ENCODE measurements at regions not wholly inside any gene's neighbourhood (a gene's known extent, or its start where the extent isn't known, plus 50 kb on each side); places are given as distances from the start of the nearest gene placed in this dataset.

DNA sequence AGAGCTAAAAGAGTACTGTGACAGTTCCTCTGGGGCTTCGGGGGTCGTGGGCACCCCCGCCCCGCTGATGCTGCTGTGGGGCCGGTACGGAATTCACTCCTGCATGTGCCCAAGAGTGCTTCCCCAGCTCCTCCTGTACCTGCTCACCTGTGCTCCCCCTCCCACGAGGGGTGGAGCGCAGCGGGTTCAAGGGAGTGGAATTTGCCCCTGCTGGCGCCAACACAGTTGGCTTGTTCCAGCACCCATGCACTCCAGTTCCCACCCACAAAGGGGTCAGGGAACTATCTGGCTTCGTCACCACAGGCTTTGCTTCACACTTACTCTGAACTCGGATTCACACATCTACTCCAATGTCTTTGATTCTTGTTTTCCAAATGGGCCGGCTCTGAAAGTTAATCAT, 1086.9 kb upstream of the CDH6 start:
- Histone ChIP-seq H3K27ac (ENCODE audit: insufficient read depth, low read length) (no peak overlapping the region), H3K4me1 (ENCODE audit: control insufficient read depth, extremely low read depth, insufficient read depth, low read length) (no peaks in the 10 kb centered on the region), H3K36me3 (ENCODE audit: control insufficient read depth, insufficient read depth, low read length) (no peaks in the 10 kb centered on the region), H2AFZ (ENCODE audit: low read length) (no peak overlapping the region), H3K9me3 (ENCODE audit: control insufficient read depth, insufficient read depth, low read depth, low read length) (no peaks in the 10 kb centered on the region), H3K79me2 (ENCODE audit: control insufficient read depth, insufficient read depth, low read length) (no peaks in the 10 kb centered on the region), H3K4me2 (ENCODE audit: extremely low read depth, insufficient read depth, low read length) (no peak overlapping the region), H4K20me1 (ENCODE audit: control insufficient read depth, extremely low read depth, insufficient read depth, low read length) (no peaks in the 10 kb centered on the region), H3K27me3 (ENCODE audit: control insufficient read depth, insufficient read depth, low read length) (no peaks in the 10 kb centered on the region), H3K4me3 (replicated peaks in 1 of 4; ENCODE audit: control extremely low read depth in 1 of 4, insufficient read depth in 1 of 4, low read depth in 3 of 4, low read length in 4 of 4) (no peak overlapping the region), H3K9ac (ENCODE audit: insufficient read depth, low read length) (no peak overlapping the region)
- DNase-seq (ENCODE audit: low read depth in 2 of 2), result no peak
- TF ChIP-seq, protein P1, sequence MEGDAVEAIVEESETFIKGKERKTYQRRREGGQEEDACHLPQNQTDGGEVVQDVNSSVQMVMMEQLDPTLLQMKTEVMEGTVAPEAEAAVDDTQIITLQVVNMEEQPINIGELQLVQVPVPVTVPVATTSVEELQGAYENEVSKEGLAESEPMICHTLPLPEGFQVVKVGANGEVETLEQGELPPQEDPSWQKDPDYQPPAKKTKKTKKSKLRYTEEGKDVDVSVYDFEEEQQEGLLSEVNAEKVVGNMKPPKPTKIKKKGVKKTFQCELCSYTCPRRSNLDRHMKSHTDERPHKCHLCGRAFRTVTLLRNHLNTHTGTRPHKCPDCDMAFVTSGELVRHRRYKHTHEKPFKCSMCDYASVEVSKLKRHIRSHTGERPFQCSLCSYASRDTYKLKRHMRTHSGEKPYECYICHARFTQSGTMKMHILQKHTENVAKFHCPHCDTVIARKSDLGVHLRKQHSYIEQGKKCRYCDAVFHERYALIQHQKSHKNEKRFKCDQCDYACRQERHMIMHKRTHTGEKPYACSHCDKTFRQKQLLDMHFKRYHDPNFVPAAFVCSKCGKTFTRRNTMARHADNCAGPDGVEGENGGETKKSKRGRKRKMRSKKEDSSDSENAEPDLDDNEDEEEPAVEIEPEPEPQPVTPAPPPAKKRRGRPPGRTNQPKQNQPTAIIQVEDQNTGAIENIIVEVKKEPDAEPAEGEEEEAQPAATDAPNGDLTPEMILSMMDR (conservative IDR thresholded peaks at IDR 0.05 in 1 of 2, IDR thresholded peaks at IDR 0.05 in 1 of 2; ENCODE audit: low read depth in 1 of 2, low read length in 2 of 2), result no peak
- no peak for TF ChIP-seq EZH2 (IDR thresholded peaks at IDR 0.05; ENCODE audit: low read length, missing control alignments)

GRCh38 chr5:30104872-30105596, 1088.5 kb upstream of the CDH6 start:
- no peaks in the 10 kb centered on the region for H3K36me3 ChIP-seq (ENCODE audit: control insufficient read depth, insufficient read depth, low read length)
- no peak overlapping the region for H2AFZ ChIP-seq (ENCODE audit: low read length)
- no peaks in the 10 kb centered on the region for H3K27me3 ChIP-seq (ENCODE audit: control insufficient read depth, insufficient read depth, low read length)
- H3K79me2 ChIP-seq (ENCODE audit: control insufficient read depth, insufficient read depth, low read length), result no peaks in the 10 kb centered on the region
- H3K9me3 ChIP-seq (ENCODE audit: control insufficient read depth, insufficient read depth, low read depth, low read length), result no peaks in the 10 kb centered on the region
- no peak overlapping the region for H3K4me2 ChIP-seq (ENCODE audit: extremely low read depth, insufficient read depth, low read length)
- no peak for DNase-seq (ENCODE audit: low read depth in 2 of 2)
- TF ChIP-seq, protein P1 (conservative IDR thresholded peaks at IDR 0.05 in 1 of 2, IDR thresholded peaks at IDR 0.05 in 1 of 2; ENCODE audit: low read depth in 1 of 2, low read length in 2 of 2), result no peak
- no peak for TF ChIP-seq EZH2 (IDR thresholded peaks at IDR 0.05; ENCODE audit: low read length, missing control alignments)
- H4K20me1 ChIP-seq (ENCODE audit: control insufficient read depth, extremely low read depth, insufficient read depth, low read length), result no peaks in the 10 kb centered on the region
- H3K4me1 ChIP-seq (ENCODE audit: control insufficient read depth, extremely low read depth, insufficient read depth, low read length), result peaks cover 4% of the 10 kb centered on the region
- no peak overlapping the region for H3K9ac ChIP-seq (ENCODE audit: insufficient read depth, low read length)
- no peak overlapping the region for H3K27ac ChIP-seq (ENCODE audit: insufficient read depth, low read length)
- no peak overlapping the region for H3K4me3 ChIP-seq (replicated peaks in 1 of 4; ENCODE audit: control extremely low read depth in 1 of 4, insufficient read depth in 1 of 4, low read depth in 3 of 4, low read length in 4 of 4)

DNA sequence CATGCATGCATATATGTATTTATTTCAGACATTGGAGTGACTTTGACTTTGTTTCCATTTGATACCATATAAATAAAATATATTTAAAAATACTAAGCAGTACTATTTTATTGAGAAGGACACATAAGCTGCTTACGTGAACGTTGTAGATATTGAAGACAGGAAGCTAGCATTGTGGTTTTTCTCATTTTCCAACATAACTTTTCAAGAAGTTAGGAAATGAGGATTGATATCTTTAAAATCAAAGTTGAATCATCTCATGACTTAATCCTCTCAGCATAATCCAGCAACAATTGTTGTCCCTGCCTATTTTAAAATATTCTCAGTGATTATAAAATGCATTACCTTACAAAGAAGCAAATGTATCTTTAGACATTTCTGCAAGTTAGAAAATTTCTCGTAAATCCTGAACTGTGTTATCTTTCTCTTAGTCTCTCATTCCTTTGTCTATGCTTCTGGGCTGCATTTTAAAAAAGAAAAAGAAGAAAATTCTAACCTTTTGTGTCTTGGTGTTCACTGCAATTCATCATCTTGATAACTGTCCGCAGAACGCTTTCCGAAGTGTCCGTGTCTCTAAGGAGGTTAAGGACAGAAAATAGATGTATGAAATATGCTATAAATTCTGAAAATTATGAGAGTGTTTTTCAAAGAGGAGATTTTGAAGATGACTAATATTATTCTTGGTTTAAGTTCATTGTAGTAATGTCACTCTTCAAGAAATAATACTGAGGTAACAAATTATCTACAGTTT, 1089.9 kb upstream of the CDH6 start:
- H3K36me3 ChIP-seq (ENCODE audit: control insufficient read depth, insufficient read depth, low read length), result no peaks in the 10 kb centered on the region
- H3K4me2 ChIP-seq (ENCODE audit: extremely low read depth, insufficient read depth, low read length), result no peak overlapping the region
- no peaks in the 10 kb centered on the region for H3K27me3 ChIP-seq (ENCODE audit: control insufficient read depth, insufficient read depth, low read length)
- TF ChIP-seq, protein P1 (conservative IDR thresholded peaks at IDR 0.05 in 1 of 2, IDR thresholded peaks at IDR 0.05 in 1 of 2; ENCODE audit: low read depth in 1 of 2, low read length in 2 of 2), result no peak
- no peak for TF ChIP-seq EZH2 (IDR thresholded peaks at IDR 0.05; ENCODE audit: low read length, missing control alignments)
- H3K79me2 ChIP-seq (ENCODE audit: control insufficient read depth, insufficient read depth, low read length), result no peaks in the 10 kb centered on the region
- no peak overlapping the region for H2AFZ ChIP-seq (ENCODE audit: low read length)
- H3K27ac ChIP-seq (ENCODE audit: insufficient read depth, low read length), result no peak overlapping the region
- DNase-seq (ENCODE audit: low read depth in 2 of 2), result peak in 1 of 2 donors; percentile 13
- H4K20me1 ChIP-seq (ENCODE audit: control insufficient read depth, extremely low read depth, insufficient read depth, low read length), result no peaks in the 10 kb centered on the region
- no peak overlapping the region for H3K4me3 ChIP-seq (replicated peaks in 1 of 4; ENCODE audit: control extremely low read depth in 1 of 4, insufficient read depth in 1 of 4, low read depth in 3 of 4, low read length in 4 of 4)
- H3K4me1 ChIP-seq (ENCODE audit: control insufficient read depth, extremely low read depth, insufficient read depth, low read length), result peaks cover 4% of the 10 kb centered on the region
- H3K9ac ChIP-seq (ENCODE audit: insufficient read depth, low read length), result no peak overlapping the region
- no peaks in the 10 kb centered on the region for H3K9me3 ChIP-seq (ENCODE audit: control insufficient read depth, insufficient read depth, low read depth, low read length)

Data from fibroblast of lung (primary cell).